HFF-Myc (cell line): ENCODE measurements at regions not wholly inside any gene's neighbourhood (a gene's known extent, or its start where the extent isn't known, plus 50 kb on each side); places are given as distances from the start of the nearest gene placed in this dataset.

Experiments used
- DNase-seq: peaks from one replicate; pipeline ENCODE4 v3.0.0-alpha.2; 2011; ENCODE audit warnings: low read depth; ENCODE audit errors: extremely low read depth
- H3K4me3 ChIP-seq: replicated peaks from 2 replicates; pipeline ENCODE4 v1.5.1; 2011; ENCODE audit warnings: low read depth, mild to moderate bottlenecking, control low read depth, low read length
- TF ChIP-seq, protein P1 (sequence below): IDR thresholded peaks from 2 replicates; pipeline ENCODE4 v1.5.1; 2012; ENCODE audit warnings: mild to moderate bottlenecking, low read depth, low read length, control low read depth; ENCODE audit errors: missing control alignments

DNA sequence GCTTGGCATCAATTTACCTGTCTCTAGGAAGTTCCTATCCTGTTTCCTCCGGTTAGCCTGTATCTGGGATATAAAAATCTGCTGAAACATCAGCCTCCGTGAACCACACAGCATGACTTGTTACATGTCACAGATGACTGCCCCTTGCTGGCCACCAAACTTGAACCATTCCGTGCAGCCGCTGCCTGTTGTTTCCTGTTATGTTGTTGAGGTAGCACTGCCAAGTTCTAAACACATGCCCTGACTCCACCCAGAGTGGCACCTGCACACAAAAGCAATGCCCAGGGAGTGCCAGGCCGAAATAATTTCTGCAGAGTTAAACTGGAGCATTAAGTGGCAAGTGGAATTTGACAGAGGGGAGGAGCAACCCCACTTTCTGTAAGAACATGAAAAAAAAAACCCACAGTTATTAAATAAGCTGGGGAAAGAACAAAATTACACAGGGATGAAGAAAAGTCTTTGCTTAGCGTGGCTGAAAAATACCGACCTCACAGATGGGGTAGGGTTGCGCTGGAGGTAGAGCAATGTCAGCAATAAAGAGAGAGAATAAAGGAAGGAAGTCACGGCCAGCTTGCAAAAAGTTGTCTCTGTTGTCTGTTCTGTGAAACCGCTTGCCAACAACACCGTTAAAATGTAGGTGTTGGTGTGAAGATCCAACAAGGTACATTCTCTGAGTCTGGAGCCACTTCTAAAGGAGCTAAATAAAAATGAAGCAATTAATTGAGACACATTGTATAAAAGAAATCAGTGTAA lies 174.6 kb upstream of the CDH13 start:
- no peak for DNase-seq
- TF ChIP-seq, protein P1, sequence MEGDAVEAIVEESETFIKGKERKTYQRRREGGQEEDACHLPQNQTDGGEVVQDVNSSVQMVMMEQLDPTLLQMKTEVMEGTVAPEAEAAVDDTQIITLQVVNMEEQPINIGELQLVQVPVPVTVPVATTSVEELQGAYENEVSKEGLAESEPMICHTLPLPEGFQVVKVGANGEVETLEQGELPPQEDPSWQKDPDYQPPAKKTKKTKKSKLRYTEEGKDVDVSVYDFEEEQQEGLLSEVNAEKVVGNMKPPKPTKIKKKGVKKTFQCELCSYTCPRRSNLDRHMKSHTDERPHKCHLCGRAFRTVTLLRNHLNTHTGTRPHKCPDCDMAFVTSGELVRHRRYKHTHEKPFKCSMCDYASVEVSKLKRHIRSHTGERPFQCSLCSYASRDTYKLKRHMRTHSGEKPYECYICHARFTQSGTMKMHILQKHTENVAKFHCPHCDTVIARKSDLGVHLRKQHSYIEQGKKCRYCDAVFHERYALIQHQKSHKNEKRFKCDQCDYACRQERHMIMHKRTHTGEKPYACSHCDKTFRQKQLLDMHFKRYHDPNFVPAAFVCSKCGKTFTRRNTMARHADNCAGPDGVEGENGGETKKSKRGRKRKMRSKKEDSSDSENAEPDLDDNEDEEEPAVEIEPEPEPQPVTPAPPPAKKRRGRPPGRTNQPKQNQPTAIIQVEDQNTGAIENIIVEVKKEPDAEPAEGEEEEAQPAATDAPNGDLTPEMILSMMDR, result no peak
- no peak overlapping the region for H3K4me3 ChIP-seq

DNA sequence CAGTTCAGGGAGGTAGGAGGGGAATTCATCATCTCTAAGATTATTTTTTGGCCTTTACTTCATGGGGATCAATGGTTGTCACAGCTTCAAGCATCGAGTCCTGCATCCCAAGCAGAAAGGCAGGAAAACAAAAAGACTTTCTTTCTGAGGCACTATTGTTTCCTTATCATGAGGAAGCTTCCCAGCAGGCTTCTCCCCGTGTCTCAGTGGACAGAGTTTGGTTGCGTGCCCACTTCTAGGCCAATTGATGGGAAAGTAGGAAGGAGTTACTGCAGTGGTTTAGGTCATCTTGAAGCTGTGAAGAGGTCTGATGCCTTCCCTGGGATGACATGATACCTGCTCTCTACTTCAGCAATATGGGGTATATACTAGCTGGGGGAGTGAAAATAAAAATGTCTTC lies 175.3 kb upstream of the CDH13 start:
- H3K4me3 ChIP-seq, result no peak overlapping the region
- no peak for DNase-seq
- TF ChIP-seq, protein P1, result no peak

DNA sequence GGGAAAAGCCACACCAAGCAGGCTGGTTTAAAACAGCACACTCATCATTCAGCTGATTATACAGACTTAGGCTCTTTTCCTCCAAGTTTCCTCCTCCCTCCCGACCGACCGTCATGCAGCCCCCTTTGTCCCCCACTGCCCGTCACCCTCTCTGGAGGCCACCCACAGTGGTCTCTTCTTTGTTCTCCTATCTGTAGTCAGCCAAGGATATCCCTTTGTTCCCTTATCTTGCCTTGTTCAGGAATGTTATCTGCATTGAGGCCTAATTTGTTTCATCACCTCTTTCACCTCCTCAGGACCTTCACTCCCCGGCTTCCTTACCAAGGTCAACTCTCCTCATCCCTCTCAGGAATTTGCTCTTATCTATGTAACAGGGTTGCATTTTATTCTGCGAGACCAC lies 186.4 kb upstream of the CDH13 start:
- H3K4me3 ChIP-seq, result no peak overlapping the region
- DNase-seq, result no peak
- TF ChIP-seq, protein P1, result no peak

DNA sequence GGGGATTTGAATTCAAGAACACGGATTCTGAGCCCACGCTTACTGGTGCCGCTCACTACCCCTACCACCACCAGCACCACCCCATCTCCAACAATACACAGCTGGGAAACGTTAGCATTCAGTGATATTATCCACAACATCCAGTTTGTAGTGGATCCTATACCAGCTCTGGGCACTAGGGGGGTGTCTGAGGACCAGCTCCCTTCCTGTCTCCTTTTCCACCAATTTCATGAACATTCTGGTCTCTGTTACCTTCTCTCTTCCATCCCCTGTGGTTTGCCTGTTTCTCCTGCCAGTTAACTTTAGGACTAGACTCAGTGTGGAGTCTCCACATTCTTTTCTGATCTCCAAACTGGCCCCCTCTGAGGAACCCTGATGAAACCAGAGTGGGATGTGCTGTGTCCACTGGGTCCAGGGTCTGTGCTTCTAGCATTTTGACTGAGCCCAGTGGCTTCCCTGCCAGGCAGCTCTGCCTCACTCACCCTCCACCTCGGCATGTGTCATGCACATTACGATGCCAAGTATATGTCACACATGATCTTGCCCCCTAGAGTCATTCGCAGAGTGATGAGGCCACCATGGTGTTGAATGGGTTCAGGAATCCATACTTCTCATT lies 187.0 kb upstream of the CDH13 start:
- TF ChIP-seq, protein P1, result peak; percentile 63
- H3K4me3 ChIP-seq, result no peak overlapping the region
- no peak for DNase-seq

DNA sequence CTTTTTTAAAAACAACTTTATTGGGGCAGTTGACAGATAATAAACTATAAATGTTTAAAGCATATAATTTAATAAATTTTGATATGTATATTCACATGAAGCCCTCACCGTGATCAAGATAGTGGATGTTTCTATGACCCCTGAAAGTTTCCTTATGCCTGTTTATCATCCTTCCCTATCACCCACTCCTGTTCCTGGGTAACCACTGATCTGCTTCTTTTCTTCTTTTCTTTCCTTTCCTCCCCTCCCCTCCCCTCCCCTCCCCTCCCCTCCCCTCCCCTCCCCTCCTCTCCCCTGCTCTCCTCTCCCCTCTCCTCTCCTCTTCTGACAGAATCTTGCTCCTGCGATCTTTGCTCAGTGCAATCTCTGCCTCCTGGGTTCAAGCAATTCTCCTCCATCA lies 193.7 kb upstream of the CDH13 start:
- TF ChIP-seq, protein P1, result no peak
- no peak for DNase-seq

DNA sequence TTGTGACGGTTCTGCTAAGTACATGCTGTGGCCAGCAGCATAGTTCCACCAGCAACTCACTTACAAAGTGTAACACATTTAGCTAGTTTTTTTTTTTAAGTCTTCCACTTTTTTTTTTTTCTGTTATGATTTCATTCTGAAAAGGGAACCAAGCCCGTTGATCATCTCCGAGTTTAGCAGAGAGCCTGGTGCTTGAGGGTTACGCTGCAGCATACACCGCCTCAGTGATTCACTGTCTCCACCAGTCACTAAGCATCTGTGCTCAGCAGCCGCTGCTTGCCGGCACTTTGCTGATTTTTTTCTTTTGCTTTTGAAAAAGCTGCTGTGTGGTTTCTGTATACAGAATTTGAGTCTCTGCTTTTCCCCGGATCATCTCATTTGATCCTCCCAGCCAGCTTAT lies 194.5 kb upstream of the CDH13 start:
- DNase-seq, result no peak
- no peak overlapping the region for H3K4me3 ChIP-seq
- TF ChIP-seq, protein P1, result no peak

More for the DNA sequence above, 193.7 kb upstream of the CDH13 start:
- no peak overlapping the region for H3K4me3 ChIP-seq
